NOMO-1 (cell line): ENCODE measurements at regions not wholly inside any gene's neighbourhood (a gene's known extent, or its start where the extent isn't known, plus 50 kb on each side); places are given as distances from the start of the nearest gene placed in this dataset.
A peak's percentile ranks its signal among the peaks of the same experiment; 100 is the strongest.

Experiments
- DNase-seq, 2 experiments: peaks; one replicate each; lab custom pipeline; 2025; ENCODE audit not compliant: unreplicated experiment in 2 of 2; lab: John Stamatoyannopoulos, UW

GRCh38 chr2:120453635-120453998 lies 107.7 kb downstream of the INHBB start:
- no peak for DNase-seq

- DNase-seq, result no peak
Measured at GRCh38 chr2:120454654-120455385, 108.9 kb downstream of the INHBB start.

GRCh38 chr2:120455390-120455789 lies 109.5 kb downstream of the INHBB start:
- no peak for DNase-seq

GRCh38 chr2:120456867-120457266 lies 110.9 kb downstream of the INHBB start:
- no peak for DNase-seq

- DNase-seq, result no peak
Measured at GRCh38 chr2:120460511-120460910, 114.6 kb downstream of the INHBB start.

GRCh38 chr2:120461092-120461491 lies 115.2 kb downstream of the INHBB start:
- DNase-seq, result no peak

- no peak for DNase-seq
Measured at GRCh38 chr2:120461546-120462537, 115.9 kb downstream of the INHBB start.

GRCh38 chr2:120463527-120463926 lies 117.6 kb downstream of the INHBB start:
- DNase-seq, result no peak

- no peak for DNase-seq
Measured at GRCh38 chr2:120463996-120464395, 118.1 kb downstream of the INHBB start.

GRCh38 chr2:120464448-120464931 lies 118.6 kb downstream of the INHBB start:
- no peak for DNase-seq

GRCh38 chr2:120465012-120465700 lies 119.2 kb downstream of the INHBB start:
- no peak for DNase-seq

GRCh38 chr2:120465701-120465988 lies 119.7 kb downstream of the INHBB start:
- no peak for DNase-seq

GRCh38 chr2:120465989-120466703 lies 120.2 kb downstream of the INHBB start:
- DNase-seq, result no peak

- no peak for DNase-seq
Measured at GRCh38 chr2:120466704-120467054, 120.7 kb downstream of the INHBB start.

GRCh38 chr2:120468136-120468535 lies 122.2 kb downstream of the INHBB start:
- no peak for DNase-seq

- DNase-seq, result no peak
Measured at GRCh38 chr2:120469426-120469825, 123.5 kb downstream of the INHBB start.

GRCh38 chr2:120470041-120470965 lies 124.4 kb downstream of the INHBB start:
- DNase-seq, result peak; percentile 29 to 58

- DNase-seq, result no peak
Measured at GRCh38 chr2:120471166-120471565, 125.2 kb downstream of the INHBB start.

- no peak for DNase-seq
Measured at GRCh38 chr2:120472031-120472430, 126.1 kb downstream of the INHBB start.

GRCh38 chr2:120472891-120473309 lies 127.0 kb downstream of the INHBB start:
- DNase-seq, result no peak
